OCI-LY7 (cell line): ENCODE measurements at regions not wholly inside any gene's neighbourhood (a gene's known extent, or its start where the extent isn't known, plus 50 kb on each side); places are given as distances from the start of the nearest gene placed in this dataset.

Experiments
- BruUV-seq: library from RNA; stranded (reverse); fragments of 400-500 nt; replicated peaks from 2 replicates; lab custom pipeline; 2021; lab: Mats Ljungman, UMichigan
- CTCF ChIA-PET: fragments of 300-600 bp; sonication (Branson Sonifier 250); formaldehyde crosslinking; loops from one replicate; lab custom pipeline; 2022; ENCODE audit warnings: antibody characterized with exemption; ENCODE audit not compliant: unreplicated experiment; lab: Charles Lee
- POLR2A ChIA-PET: fragments of 300-600 bp; sonication (Branson Sonifier 250); formaldehyde crosslinking; loops from one replicate; lab custom pipeline; 2022; ENCODE audit warnings: antibody characterized with exemption; lab: Charles Lee
- DNase-seq: peaks from one replicate; pipeline ENCODE4 v3.0.0-alpha.2; 2015; ENCODE audit warnings: low spot score
- H2AFZ ChIP-seq: fragments of 200-600 bp; sonication (generic), shearing (Covaris generic); 2 replicates; pipeline ENCODE4 v1.6.1; 2014; ENCODE audit warnings: mild to moderate bottlenecking, antibody characterized with exemption, low read length, moderate library complexity
- H3K27ac ChIP-seq: fragments of 200-600 bp; sonication (generic); 2 replicates; pipeline ENCODE4 v1.5.1; 2014; ENCODE audit warnings: mixed run types, low read depth, mild to moderate bottlenecking, moderate library complexity, low read length, inconsistent platforms; ENCODE audit not compliant: poor library complexity, severe bottlenecking
- H3K36me3 ChIP-seq: fragments of 200-600 bp; sonication (generic); 2 replicates; pipeline ENCODE4 v1.6.1; 2014; ENCODE audit warnings: mild to moderate bottlenecking, antibody characterized with exemption, low read length, moderate library complexity, mixed read lengths; ENCODE audit not compliant: insufficient read depth
- H3K4me1 ChIP-seq: fragments of 200-600 bp; sonication (generic); 2 replicates; pipeline ENCODE4 v1.5.1; 2014; ENCODE audit warnings: mild to moderate bottlenecking, low read length; ENCODE audit not compliant: insufficient read depth, poor library complexity, severe bottlenecking
- H3K4me2 ChIP-seq: fragments of 200-600 bp; sonication (generic); 2 replicates; pipeline ENCODE4 v1.6.1; 2014; ENCODE audit warnings: mild to moderate bottlenecking, low read length
- H3K4me3 ChIP-seq: fragments of 200-600 bp; sonication (generic); 2 replicates; pipeline ENCODE4 v1.5.1; 2014; ENCODE audit warnings: mild to moderate bottlenecking, low read depth, low read length; ENCODE audit not compliant: poor library complexity, severe bottlenecking
- H3K79me2 ChIP-seq: fragments of 200-600 bp; sonication (generic); 2 replicates; pipeline ENCODE4 v1.6.1; 2016; ENCODE audit warnings: low read depth, mild to moderate bottlenecking, low read length, moderate library complexity, mixed read lengths; ENCODE audit not compliant: insufficient read depth
- H3K9me2 ChIP-seq: fragments of 200-600 bp; sonication (generic); 2 replicates; pipeline ENCODE4 v1.6.1; 2016; ENCODE audit warnings: mild to moderate bottlenecking, low read length, mixed read lengths; ENCODE audit not compliant: insufficient read depth
- H3K9me3 ChIP-seq: fragments of 200-600 bp; sonication (generic); 2 replicates; pipeline ENCODE4 v1.6.1; 2014; ENCODE audit warnings: mild to moderate bottlenecking, mixed run types, low read length, mixed read lengths
- H4K20me1 ChIP-seq: fragments of 200-600 bp; sonication (generic); 2 replicates; pipeline ENCODE4 v1.6.1; 2014; ENCODE audit warnings: mild to moderate bottlenecking, antibody characterized with exemption, low read length, moderate library complexity, mixed read lengths; ENCODE audit not compliant: insufficient read depth
- EZH2phosphoT487 ChIP-seq: fragments of 200-600 bp; sonication (generic); IDR thresholded peaks from 2 replicates; pipeline ENCODE4 v1.6.1; 2018; ENCODE audit warnings: low read depth, borderline replicate concordance, mild to moderate bottlenecking, mixed run types, antibody characterized with exemption, low read length, moderate library complexity, mixed read lengths
- intact Hi-C: fragments of 100-400 bp; cut with micrococcal nuclease; formaldehyde crosslinking; loops from one replicate; pipeline ENCODE4 v1.10.0; 2022; ENCODE audit not compliant: unreplicated experiment
- TF ChIP-seq, protein P1 (sequence below): fragments of 200-600 bp; sonication (generic); conservative IDR thresholded peaks from 2 replicates; pipeline ENCODE4 v1.5.1; 2014; ENCODE audit warnings: mild to moderate bottlenecking, antibody characterized with exemption, low read length, moderate library complexity, mixed read lengths

DNA sequence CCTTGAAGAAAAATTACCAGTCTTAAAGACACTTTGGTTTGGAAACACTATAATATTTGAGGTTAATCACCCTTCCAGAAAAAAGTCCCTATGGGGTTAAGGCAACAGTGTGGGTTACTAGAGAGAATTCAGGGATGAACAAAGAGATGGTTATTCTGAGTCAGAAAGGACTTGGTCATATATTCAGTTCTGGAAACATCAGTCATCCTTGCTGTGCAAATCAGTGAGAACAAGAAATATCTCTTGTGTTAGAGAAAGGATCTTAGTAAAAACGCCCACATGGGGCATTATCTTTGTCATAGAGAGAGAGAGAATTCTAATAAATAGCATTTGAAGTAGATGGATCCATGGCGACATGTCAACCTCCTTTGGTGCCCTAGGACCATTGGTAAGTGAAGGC lies 59.4 kb upstream of the E2F7 start:
- no peaks in the 10 kb centered on the region for H3K9me3 ChIP-seq
- ChIA-PET CTCF (no interaction called here), POLR2A (no interaction called here)
- H3K79me2 ChIP-seq = no peaks in the 10 kb centered on the region
- H3K36me3 ChIP-seq = no peaks in the 10 kb centered on the region
- H4K20me1 ChIP-seq = no peaks in the 10 kb centered on the region
- intact Hi-C loops = no loop called here
- no peaks in the 10 kb centered on the region for H3K4me1 ChIP-seq
- TF ChIP-seq EZH2phosphoT487 = no peak
- TF ChIP-seq, protein P1, sequence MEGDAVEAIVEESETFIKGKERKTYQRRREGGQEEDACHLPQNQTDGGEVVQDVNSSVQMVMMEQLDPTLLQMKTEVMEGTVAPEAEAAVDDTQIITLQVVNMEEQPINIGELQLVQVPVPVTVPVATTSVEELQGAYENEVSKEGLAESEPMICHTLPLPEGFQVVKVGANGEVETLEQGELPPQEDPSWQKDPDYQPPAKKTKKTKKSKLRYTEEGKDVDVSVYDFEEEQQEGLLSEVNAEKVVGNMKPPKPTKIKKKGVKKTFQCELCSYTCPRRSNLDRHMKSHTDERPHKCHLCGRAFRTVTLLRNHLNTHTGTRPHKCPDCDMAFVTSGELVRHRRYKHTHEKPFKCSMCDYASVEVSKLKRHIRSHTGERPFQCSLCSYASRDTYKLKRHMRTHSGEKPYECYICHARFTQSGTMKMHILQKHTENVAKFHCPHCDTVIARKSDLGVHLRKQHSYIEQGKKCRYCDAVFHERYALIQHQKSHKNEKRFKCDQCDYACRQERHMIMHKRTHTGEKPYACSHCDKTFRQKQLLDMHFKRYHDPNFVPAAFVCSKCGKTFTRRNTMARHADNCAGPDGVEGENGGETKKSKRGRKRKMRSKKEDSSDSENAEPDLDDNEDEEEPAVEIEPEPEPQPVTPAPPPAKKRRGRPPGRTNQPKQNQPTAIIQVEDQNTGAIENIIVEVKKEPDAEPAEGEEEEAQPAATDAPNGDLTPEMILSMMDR = no peak
- no TSS peak for BruUV-seq
- no peaks in the 10 kb centered on the region for H3K9me2 ChIP-seq
- no peak overlapping the region for H3K4me2 ChIP-seq
- H2AFZ ChIP-seq = no peak overlapping the region
- no peak overlapping the region for H3K27ac ChIP-seq
- H3K4me3 ChIP-seq = no peak overlapping the region
- DNase-seq = no peak

DNA sequence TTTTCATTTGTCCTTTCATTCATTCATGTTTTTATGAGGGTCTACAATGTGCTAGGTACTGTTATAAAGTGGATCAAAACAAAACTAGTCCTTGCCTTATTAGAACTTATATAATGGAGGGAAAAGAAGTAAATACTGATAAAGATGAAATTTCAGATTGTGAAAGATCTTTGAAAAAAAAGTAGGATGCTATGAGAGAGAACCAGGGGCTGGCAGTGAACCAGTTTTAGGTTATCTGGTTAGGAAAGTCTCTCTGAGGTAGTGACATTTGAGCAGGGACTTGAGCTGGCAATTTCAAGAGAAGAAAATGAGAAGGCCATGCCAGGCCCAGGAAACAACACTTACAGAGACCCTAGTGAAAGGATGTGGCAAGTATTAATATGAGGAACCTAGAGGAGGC lies 57.3 kb upstream of the E2F7 start:
- H3K27ac ChIP-seq = no peak overlapping the region
- H3K9me3 ChIP-seq = no peaks in the 10 kb centered on the region
- H4K20me1 ChIP-seq = no peaks in the 10 kb centered on the region
- H3K9me2 ChIP-seq = no peaks in the 10 kb centered on the region
- no peak overlapping the region for H3K4me2 ChIP-seq
- CTCF ChIA-PET = no interaction called here
- no peaks in the 10 kb centered on the region for H3K36me3 ChIP-seq
- H3K79me2 ChIP-seq = no peaks in the 10 kb centered on the region
- no peak for TF ChIP-seq EZH2phosphoT487
- TF ChIP-seq, protein P1 = no peak
- no peak overlapping the region for H2AFZ ChIP-seq
- no peak for DNase-seq
- POLR2A ChIA-PET = no interaction called here
- intact Hi-C loops = no loop called here
- H3K4me3 ChIP-seq = no peak overlapping the region
- H3K4me1 ChIP-seq = no peaks in the 10 kb centered on the region
- BruUV-seq = no TSS peak

DNA sequence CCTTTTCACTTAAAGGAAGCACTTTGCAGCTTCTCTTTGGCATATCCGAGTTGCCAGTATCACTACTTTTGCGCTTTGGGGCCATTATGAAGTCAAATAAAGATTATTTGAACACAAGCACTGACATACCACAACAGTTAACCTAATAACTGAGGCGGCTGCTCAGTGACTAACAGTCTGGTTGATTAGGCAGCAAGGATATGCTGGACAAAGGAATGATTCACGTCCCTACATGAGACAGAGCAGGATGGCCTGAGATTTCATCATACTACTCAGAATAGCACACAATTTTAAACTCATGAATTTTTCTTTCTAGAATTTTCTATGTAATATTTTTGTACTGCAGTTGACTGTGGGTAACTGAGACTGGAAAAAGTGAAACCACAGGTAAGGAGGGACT lies 56.9 kb upstream of the E2F7 start:
- no TSS peak for BruUV-seq
- CTCF ChIA-PET = no interaction called here

More for the DNA sequence above, 56.9 kb upstream of the E2F7 start:
- H3K36me3 ChIP-seq = no peaks in the 10 kb centered on the region
- H4K20me1 ChIP-seq = no peaks in the 10 kb centered on the region
- TF ChIP-seq, protein P1 = no peak
- TF ChIP-seq EZH2phosphoT487 = no peak
- POLR2A ChIA-PET = no interaction called here
- H3K4me1 ChIP-seq = no peaks in the 10 kb centered on the region
- H3K4me2 ChIP-seq = no peak overlapping the region
- intact Hi-C loops = no loop called here
- H3K27ac ChIP-seq = no peak overlapping the region
- DNase-seq = no peak
- H3K9me2 ChIP-seq = no peaks in the 10 kb centered on the region
- H3K79me2 ChIP-seq = no peaks in the 10 kb centered on the region
- H3K4me3 ChIP-seq = no peak overlapping the region
- H2AFZ ChIP-seq = no peak overlapping the region
- H3K9me3 ChIP-seq = no peaks in the 10 kb centered on the region
